ENCODE measurements at regions not wholly inside any gene's neighbourhood (a gene's known extent, or its start where the extent isn't known, plus 50 kb on each side); places are given as distances from the start of the nearest gene placed in this dataset.

DNA sequence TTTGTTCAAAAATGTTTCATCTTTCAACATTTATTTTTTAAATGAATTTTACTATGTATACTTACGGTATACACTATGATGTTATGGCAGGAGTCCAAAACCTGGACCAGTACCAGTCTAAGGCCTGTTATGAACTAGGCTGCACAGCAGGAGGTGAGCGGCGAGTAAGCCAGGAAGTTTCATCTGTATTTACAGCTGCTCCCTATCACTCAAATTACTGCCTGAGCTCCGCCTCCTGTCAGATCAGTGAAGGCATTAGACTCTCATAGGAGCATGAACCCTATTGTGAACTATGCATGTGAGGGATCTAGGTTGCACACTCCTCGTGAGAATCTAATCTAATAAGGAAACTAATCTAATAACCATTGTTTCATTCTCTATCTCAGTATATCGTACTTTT lies 715.5 kb upstream of the PTPRD start:
- H3K9me3 ChIP-seq, result no peaks in the 10 kb centered on the region
- TF ChIP-seq, protein P1, sequence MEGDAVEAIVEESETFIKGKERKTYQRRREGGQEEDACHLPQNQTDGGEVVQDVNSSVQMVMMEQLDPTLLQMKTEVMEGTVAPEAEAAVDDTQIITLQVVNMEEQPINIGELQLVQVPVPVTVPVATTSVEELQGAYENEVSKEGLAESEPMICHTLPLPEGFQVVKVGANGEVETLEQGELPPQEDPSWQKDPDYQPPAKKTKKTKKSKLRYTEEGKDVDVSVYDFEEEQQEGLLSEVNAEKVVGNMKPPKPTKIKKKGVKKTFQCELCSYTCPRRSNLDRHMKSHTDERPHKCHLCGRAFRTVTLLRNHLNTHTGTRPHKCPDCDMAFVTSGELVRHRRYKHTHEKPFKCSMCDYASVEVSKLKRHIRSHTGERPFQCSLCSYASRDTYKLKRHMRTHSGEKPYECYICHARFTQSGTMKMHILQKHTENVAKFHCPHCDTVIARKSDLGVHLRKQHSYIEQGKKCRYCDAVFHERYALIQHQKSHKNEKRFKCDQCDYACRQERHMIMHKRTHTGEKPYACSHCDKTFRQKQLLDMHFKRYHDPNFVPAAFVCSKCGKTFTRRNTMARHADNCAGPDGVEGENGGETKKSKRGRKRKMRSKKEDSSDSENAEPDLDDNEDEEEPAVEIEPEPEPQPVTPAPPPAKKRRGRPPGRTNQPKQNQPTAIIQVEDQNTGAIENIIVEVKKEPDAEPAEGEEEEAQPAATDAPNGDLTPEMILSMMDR (IDR thresholded peaks at IDR 0.05), result no peak
- no peaks in the 10 kb centered on the region for H3K36me3 ChIP-seq
- H3K4me3 ChIP-seq, result no peak overlapping the region
- DNase-seq, result no peak
- no peaks in the 10 kb centered on the region for H3K4me1 ChIP-seq
- intact Hi-C loops (cut with DNase I; ENCODE audit: low total_unique reads), result no loop called here
- H3K27me3 ChIP-seq, result no peaks in the 10 kb centered on the region
- H3K27ac ChIP-seq, result no peak overlapping the region

DNA sequence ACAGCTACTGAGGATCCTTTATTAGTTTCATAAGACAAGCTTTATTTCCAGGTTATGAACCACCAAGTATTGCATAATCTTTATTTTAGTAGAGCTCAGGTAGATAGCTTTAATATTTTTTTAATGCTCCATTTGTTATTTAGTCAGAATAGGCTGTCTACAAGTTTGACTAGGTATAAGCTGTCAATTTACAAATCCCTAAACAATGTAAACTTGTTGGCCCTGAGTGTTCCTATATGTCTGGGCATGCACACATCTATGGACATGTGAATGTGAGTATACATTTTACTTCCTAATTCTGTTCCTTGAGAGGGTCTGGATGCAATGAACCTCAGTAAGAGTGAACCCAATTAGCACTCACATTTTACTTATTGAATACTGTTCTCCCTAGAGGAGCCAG lies 722.2 kb upstream of the PTPRD start:
- no peak overlapping the region for H3K4me3 ChIP-seq
- no peak for DNase-seq
- no peaks in the 10 kb centered on the region for H3K36me3 ChIP-seq
- no peaks in the 10 kb centered on the region for H3K27me3 ChIP-seq
- H3K9me3 ChIP-seq, result no peaks in the 10 kb centered on the region
- H3K27ac ChIP-seq, result no peak overlapping the region
- TF ChIP-seq, protein P1 (IDR thresholded peaks at IDR 0.05), result no peak
- H3K4me1 ChIP-seq, result no peaks in the 10 kb centered on the region
- intact Hi-C loops (cut with DNase I; ENCODE audit: low total_unique reads), result no loop called here

DNA sequence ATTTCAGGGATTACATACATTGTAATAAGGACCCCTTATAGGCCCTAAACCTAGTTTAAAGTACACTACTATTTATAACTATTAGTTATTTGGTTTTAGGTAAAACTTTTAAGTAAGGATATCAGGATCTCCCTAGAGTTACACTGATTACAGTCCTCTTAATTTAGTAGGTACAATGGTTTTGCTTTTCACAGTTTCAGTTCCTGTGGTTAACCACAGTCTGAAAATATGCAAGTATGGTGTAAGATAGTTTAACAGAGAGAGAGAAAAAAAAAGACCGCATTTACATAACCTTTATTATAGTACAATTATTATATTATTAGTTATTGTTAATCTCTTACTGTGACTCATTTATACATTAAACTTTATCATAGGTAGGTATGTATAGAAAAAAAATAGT lies 725.3 kb upstream of the PTPRD start:
- H3K27ac ChIP-seq, result no peak overlapping the region

DNA sequence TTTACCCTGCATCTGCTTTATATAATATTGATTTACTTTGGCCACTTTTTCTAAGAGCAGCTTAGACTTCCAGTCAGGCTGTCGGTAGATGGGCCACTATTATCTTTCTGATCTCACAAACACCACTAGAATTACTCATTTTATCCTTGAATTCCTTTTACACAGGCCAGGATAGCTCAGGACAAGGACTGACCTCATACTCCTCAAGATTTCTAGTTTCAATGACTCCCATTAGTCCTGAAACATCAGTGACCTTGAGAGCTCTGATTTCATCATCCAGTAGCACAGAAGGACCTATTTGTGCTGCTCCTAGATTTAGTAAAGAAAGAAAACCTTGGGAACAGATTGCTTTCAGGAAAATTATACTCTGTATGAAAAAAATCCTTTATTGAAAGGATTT lies 727.9 kb upstream of the PTPRD start:
- H3K27ac ChIP-seq, result no peak overlapping the region
- no peaks in the 10 kb centered on the region for H3K36me3 ChIP-seq
- H3K4me3 ChIP-seq, result no peak overlapping the region
- H3K4me1 ChIP-seq, result no peaks in the 10 kb centered on the region
- H3K27me3 ChIP-seq, result no peaks in the 10 kb centered on the region
- no peaks in the 10 kb centered on the region for H3K9me3 ChIP-seq
- DNase-seq, result no peak
- intact Hi-C loops (cut with DNase I; ENCODE audit: low total_unique reads), result no loop called here
- TF ChIP-seq, protein P1 (IDR thresholded peaks at IDR 0.05), result no peak

More for the DNA sequence above, 725.3 kb upstream of the PTPRD start:
- TF ChIP-seq, protein P1 (IDR thresholded peaks at IDR 0.05), result no peak
- no peak overlapping the region for H3K4me3 ChIP-seq
- no peaks in the 10 kb centered on the region for H3K36me3 ChIP-seq
- H3K4me1 ChIP-seq, result no peaks in the 10 kb centered on the region
- no peaks in the 10 kb centered on the region for H3K27me3 ChIP-seq
- H3K9me3 ChIP-seq, result no peaks in the 10 kb centered on the region
- DNase-seq, result no peak
- intact Hi-C loops (cut with DNase I; ENCODE audit: low total_unique reads), result no loop called here

DNA sequence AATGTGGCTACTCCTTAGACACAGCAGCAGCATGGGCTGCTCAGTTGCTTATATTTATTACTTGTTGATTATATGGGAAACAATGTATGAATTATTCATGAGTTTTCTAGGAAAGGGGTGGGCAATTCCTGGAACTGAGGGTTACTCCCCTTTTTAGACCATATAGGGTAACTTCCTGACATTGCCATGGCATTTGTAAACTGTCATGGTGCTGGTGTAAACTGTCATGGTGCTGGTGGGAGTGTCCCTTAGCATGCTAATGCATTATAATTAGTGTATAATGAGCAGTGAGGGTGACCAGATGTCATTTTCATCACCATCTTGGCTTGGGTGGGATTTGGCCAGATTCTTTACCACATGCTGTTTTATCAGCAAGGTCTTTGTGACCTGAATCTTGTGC lies 734.6 kb upstream of the PTPRD start:
- H3K9me3 ChIP-seq, result no peaks in the 10 kb centered on the region
- no peak overlapping the region for H3K27ac ChIP-seq
- no peak for DNase-seq
- H3K4me1 ChIP-seq, result no peaks in the 10 kb centered on the region
- no peaks in the 10 kb centered on the region for H3K27me3 ChIP-seq
- no peaks in the 10 kb centered on the region for H3K36me3 ChIP-seq
- TF ChIP-seq, protein P1 (IDR thresholded peaks at IDR 0.05), result no peak
- H3K4me3 ChIP-seq, result no peak overlapping the region
- intact Hi-C loops (cut with DNase I; ENCODE audit: low total_unique reads), result no loop called here

DNA sequence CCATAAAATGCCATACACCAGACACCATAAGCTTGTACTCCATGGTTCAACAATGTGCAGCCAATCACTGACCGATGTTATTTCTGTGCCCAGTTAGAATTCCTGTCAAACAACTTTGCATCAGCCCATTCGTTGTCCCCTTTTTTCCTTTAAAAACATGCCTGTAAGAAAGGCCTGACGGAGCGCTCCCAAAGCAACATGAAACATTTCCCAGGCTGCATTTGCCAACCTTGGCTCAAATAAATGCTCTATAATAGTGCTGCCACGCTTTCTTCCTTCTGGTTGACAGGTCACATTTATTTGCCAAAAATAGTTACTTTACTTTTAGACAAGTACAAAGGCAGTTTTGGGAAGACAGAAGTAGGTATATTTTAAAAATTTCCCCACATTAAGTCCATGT lies 735.6 kb upstream of the PTPRD start:
- Histone ChIP-seq H3K27ac (no peak overlapping the region), H3K27me3 (no peaks in the 10 kb centered on the region), H3K9me3 (no peaks in the 10 kb centered on the region), H3K4me1 (no peaks in the 10 kb centered on the region), H3K36me3 (no peaks in the 10 kb centered on the region), H3K4me3 (no peak overlapping the region)
- DNase-seq, result no peak
- intact Hi-C loops (cut with DNase I; ENCODE audit: low total_unique reads), result no loop called here
- TF ChIP-seq, protein P1 (IDR thresholded peaks at IDR 0.05), result no peak

Data from tibial artery (tissue), 4 donors.